HEK293 (cell line): ENCODE measurements at regions not wholly inside any gene's neighbourhood (a gene's known extent, or its start where the extent isn't known, plus 50 kb on each side); places are given as distances from the start of the nearest gene placed in this dataset.

Experiments
- CTCF ChIP-seq: fragments of 450-650 bp; formaldehyde crosslinking; IDR thresholded peaks from 2 replicates; pipeline ENCODE4 v1.5.1; 2016; ENCODE audit warnings: missing biosample characterization, missing genetic modification characterization
- KLF10 ChIP-seq: fragments of 450-650 bp; IDR thresholded peaks from 2 replicates; pipeline ENCODE4 v1.5.1; 2018; ENCODE audit warnings: missing biosample characterization, mild to moderate bottlenecking, missing genetic modification characterization
- KLF16 ChIP-seq: fragments of 450-650 bp; formaldehyde crosslinking; IDR thresholded peaks from 2 replicates; pipeline ENCODE4 v1.5.1; 2017; ENCODE audit warnings: missing biosample characterization, missing genetic modification characterization
- MZF1 ChIP-seq: fragments of 450-650 bp; formaldehyde crosslinking; IDR thresholded peaks from 2 replicates; pipeline ENCODE4 v1.5.1; 2017; ENCODE audit warnings: missing biosample characterization, missing genetic modification characterization, borderline replicate concordance
- ZBTB26 ChIP-seq: fragments of 450-650 bp; formaldehyde crosslinking; optimal IDR thresholded peaks from 2 replicates; pipeline ENCODE3; 2016; ENCODE audit warnings: missing biosample characterization, mild to moderate bottlenecking, missing genetic modification characterization
- ZBTB44 ChIP-seq: fragments of 450-650 bp; IDR thresholded peaks from 2 replicates; pipeline ENCODE4 v1.5.1; 2018; ENCODE audit warnings: missing biosample characterization, mild to moderate bottlenecking, missing genetic modification characterization
- ZBTB8A ChIP-seq: fragments of 450-650 bp; formaldehyde crosslinking; IDR thresholded peaks from 2 replicates; pipeline ENCODE4 v1.5.1; 2016; ENCODE audit warnings: missing biosample characterization, missing genetic modification characterization
- ZNF148 ChIP-seq: fragments of 450-650 bp; formaldehyde crosslinking; IDR thresholded peaks from 2 replicates; pipeline ENCODE4 v1.5.0; 2017; ENCODE audit warnings: missing biosample characterization, missing genetic modification characterization, borderline replicate concordance
- ZNF174 ChIP-seq: fragments of 450-650 bp; formaldehyde crosslinking; IDR thresholded peaks from 2 replicates; pipeline ENCODE4 v1.5.0; 2017; ENCODE audit warnings: missing biosample characterization, mild to moderate bottlenecking, missing genetic modification characterization
- ZNF311 ChIP-seq: fragments of 450-650 bp; formaldehyde crosslinking; IDR thresholded peaks from 2 replicates; pipeline ENCODE4 v1.5.1; 2017; ENCODE audit warnings: missing biosample characterization, missing genetic modification characterization, borderline replicate concordance
- ZNF548 ChIP-seq: fragments of 450-650 bp; formaldehyde crosslinking; IDR thresholded peaks from 2 replicates; pipeline ENCODE4 v1.5.1; 2016; ENCODE audit warnings: missing biosample characterization, missing genetic modification characterization
- ZNF654 ChIP-seq: fragments of 450-650 bp; formaldehyde crosslinking; IDR thresholded peaks from 2 replicates; pipeline ENCODE4 v1.5.1; 2016; ENCODE audit warnings: low read depth, missing biosample characterization, missing genetic modification characterization

- TF ChIP-seq MZF1 (tag by site-specific recombination) (no peak), CTCF (no peak), KLF10 (no peak), ZBTB26 (no peak), ZNF148 (tag by site-specific recombination) (no peak), ZBTB8A (tag by site-specific recombination) (no peak), ZBTB44 (tag by site-specific recombination) (no peak), KLF16 (tag by site-specific recombination) (no peak), ZNF654 (tag by site-specific recombination) (no peak), ZNF174 (tag by site-specific recombination) (no peak), ZNF548 (tag by site-specific recombination) (no peak), ZNF311 (tag by site-specific recombination) (no peak)
These were observed 78.0 kb upstream of the ELOVL5 start for GRCh38 chr6:53426667-53427270.
